Esophagus muscularis mucosa (tissue), 4 donors: ENCODE measurements at regions not wholly inside any gene's neighbourhood (a gene's known extent, or its start where the extent isn't known, plus 50 kb on each side); places are given as distances from the start of the nearest gene placed in this dataset.

Source experiments
- DNase-seq: peaks from one replicate; pipeline ENCODE4 v3.0.0-alpha.2; 2017; ENCODE audit errors: extremely low spot score
- H3K27ac ChIP-seq, 4 donors: fragments of 200-600 bp; sonication (generic); replicated peaks in 1 of 4; 1 replicate in 3 of 4; 2 replicates in 1 of 4; pipeline ENCODE4 v1.5.1; 2016 to 2019; ENCODE audit warnings: mild to moderate bottlenecking in 1 of 4
- H3K27me3 ChIP-seq, 4 donors: fragments of 200-600 bp; sonication (generic); one replicate each; pipeline versions ENCODE4 v1.5.1 to v1.6.0; 2016 to 2019
- H3K36me3 ChIP-seq, 4 donors: fragments of 200-600 bp; sonication (generic); one replicate each; pipeline ENCODE4 v1.5.1; 2016 to 2019
- H3K4me1 ChIP-seq, 4 donors: fragments of 200-600 bp; sonication (generic); one replicate each; pipeline ENCODE4 v1.5.1; 2016 to 2019
- H3K4me3 ChIP-seq, 4 donors: fragments of 200-600 bp; sonication (generic); 1 replicate in 2 of 4; 2 replicates in 2 of 4; pipeline ENCODE4 v1.5.1; 2016 to 2019; ENCODE audit warnings: mild to moderate bottlenecking in 4 of 4, moderate library complexity in 1 of 4
- H3K9me3 ChIP-seq, 4 donors: fragments of 200-600 bp; sonication (generic); 1 replicate in 3 of 4; 2 replicates in 1 of 4; pipeline ENCODE4 v1.5.1; 2016 to 2019
- EP300 ChIP-seq: sonication (generic); formaldehyde crosslinking; IDR thresholded peaks from one replicate; pipeline ENCODE4 v1.6.1; 2017; ENCODE audit warnings: antibody characterized with exemption
- POLR2A ChIP-seq: fragments of 450-650 bp; IDR thresholded peaks from one replicate; pipeline ENCODE4 v1.6.1; 2017; ENCODE audit warnings: antibody characterized with exemption, moderate library complexity, mild to moderate bottlenecking, low read depth
- POLR2AphosphoS5 ChIP-seq, 2 donors: sonication (generic); formaldehyde crosslinking; IDR thresholded peaks; one replicate each; pipeline ENCODE4 v1.6.1; 2017; ENCODE audit warnings: antibody characterized with exemption in 2 of 2
- WGBS: methylation state at CpG from one replicate; pipeline ENCODE4 v1.1.5; 2018; 5-methylcytosine and 5-hydroxymethylcytosine counted together
- intact Hi-C: fragments of 100-400 bp; cut with DNase I; formaldehyde crosslinking; loops from one replicate; pipeline ENCODE4 v1.15.1; 2023
- TF ChIP-seq, protein P1 (sequence below), 3 experiments: fragments of 200-600 bp in 2 of 3; fragments of 450-650 bp in 1 of 3; sonication (generic) in 2 of 3; IDR thresholded peaks; one replicate each; pipeline ENCODE4 v1.5.1; 2017 to 2019; ENCODE audit warnings: antibody characterized with exemption in 3 of 3, mild to moderate bottlenecking in 2 of 3, moderate library complexity in 1 of 3

DNA sequence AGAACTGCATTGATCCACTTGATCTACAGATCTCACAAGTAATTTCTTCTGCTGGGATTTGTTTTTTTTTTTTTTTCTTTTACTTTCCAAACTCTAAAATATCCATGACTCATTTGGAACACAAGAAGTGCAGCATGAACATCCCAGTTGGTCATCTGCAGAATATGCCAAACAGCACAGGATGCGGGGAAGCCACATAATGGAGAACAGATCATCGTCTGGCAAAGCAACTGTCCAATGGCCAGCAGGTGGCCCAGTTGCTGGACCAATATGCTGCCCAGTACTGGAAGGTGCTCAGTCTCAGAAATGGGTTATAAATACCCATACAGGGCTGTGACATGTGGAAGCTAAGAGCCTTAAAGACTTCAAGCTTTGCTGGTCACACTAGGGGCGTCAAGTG is 221.3 kb upstream of the TAS2R1 start:
- intact Hi-C loops, result no loop called here
- Histone ChIP-seq H3K4me1 (no peaks in the 10 kb centered on the region), H3K4me3 (no peak overlapping the region), H3K9me3 (no peaks in the 10 kb centered on the region), H3K27ac (no peak overlapping the region), H3K36me3 (no peaks in the 10 kb centered on the region), H3K27me3 (no peaks in the 10 kb centered on the region)
- TF ChIP-seq, protein P1, sequence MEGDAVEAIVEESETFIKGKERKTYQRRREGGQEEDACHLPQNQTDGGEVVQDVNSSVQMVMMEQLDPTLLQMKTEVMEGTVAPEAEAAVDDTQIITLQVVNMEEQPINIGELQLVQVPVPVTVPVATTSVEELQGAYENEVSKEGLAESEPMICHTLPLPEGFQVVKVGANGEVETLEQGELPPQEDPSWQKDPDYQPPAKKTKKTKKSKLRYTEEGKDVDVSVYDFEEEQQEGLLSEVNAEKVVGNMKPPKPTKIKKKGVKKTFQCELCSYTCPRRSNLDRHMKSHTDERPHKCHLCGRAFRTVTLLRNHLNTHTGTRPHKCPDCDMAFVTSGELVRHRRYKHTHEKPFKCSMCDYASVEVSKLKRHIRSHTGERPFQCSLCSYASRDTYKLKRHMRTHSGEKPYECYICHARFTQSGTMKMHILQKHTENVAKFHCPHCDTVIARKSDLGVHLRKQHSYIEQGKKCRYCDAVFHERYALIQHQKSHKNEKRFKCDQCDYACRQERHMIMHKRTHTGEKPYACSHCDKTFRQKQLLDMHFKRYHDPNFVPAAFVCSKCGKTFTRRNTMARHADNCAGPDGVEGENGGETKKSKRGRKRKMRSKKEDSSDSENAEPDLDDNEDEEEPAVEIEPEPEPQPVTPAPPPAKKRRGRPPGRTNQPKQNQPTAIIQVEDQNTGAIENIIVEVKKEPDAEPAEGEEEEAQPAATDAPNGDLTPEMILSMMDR (IDR thresholded peaks at IDR 0.05), result no peak
- no peak for TF ChIP-seq POLR2AphosphoS5 (IDR thresholded peaks at IDR 0.05)
- no peak for TF ChIP-seq POLR2A
- TF ChIP-seq EP300, result no peak
- WGBS, result 46% methylated on average over 3 of the region's 3 CpGs
- peak; percentile 60 for DNase-seq

DNA sequence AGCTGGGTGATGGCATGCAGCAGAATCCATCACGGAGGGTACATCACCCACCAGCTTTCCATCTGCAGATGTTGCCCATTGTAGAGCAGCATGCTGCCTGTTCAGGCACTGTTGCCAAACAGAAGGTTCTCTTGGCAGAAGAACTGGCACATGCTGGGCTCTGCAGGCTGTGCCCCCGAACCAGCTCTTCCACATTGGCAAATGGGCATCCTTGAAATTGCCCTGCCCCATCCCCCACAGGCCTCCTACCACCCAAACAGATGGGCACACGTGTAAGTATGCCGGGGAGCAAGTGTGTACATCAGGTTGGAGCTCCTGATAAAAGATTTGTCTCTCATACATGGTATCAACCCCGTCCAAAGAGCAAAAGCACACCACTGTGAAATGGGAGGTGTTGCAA is 220.3 kb upstream of the TAS2R1 start:
- WGBS, result 83% methylated on average over 3 of the region's 5 CpGs
- intact Hi-C loops, result no loop called here
- DNase-seq, result peak; percentile 64
- Histone ChIP-seq H3K36me3 (no peaks in the 10 kb centered on the region), H3K9me3 (no peaks in the 10 kb centered on the region), H3K27me3 (no peaks in the 10 kb centered on the region), H3K4me3 (no peak overlapping the region), H3K4me1 (no peaks in the 10 kb centered on the region), H3K27ac (no peak overlapping the region)
- TF ChIP-seq POLR2AphosphoS5 (IDR thresholded peaks at IDR 0.05) (no peak), EP300 (no peak), POLR2A (no peak)
- TF ChIP-seq, protein P1 (IDR thresholded peaks at IDR 0.05), result no peak

DNA sequence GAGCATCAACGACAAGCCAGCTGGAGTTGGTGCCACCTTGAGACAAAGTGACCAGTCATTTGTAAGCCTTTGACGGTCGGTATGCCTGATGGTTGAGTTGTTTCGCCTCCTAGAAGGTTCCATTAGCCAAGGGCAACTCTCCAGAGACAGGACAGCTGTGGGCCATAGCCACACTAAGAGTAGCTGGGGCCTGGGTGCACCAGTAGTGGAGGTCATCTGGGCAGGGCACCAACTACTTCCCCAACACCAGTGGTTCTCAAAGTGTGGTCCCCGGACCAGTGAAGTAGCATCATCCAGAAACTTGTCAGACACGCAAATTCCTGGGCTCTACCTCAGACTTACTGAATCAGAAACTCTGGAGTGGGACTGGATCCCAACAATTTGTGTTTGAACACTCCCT is 217.5 kb upstream of the TAS2R1 start:
- Histone ChIP-seq H3K36me3 (no peaks in the 10 kb centered on the region), H3K27ac (no peak overlapping the region), H3K9me3 (no peaks in the 10 kb centered on the region), H3K4me1 (no peaks in the 10 kb centered on the region), H3K4me3 (no peak overlapping the region), H3K27me3 (no peaks in the 10 kb centered on the region)
- peak; percentile 91 for DNase-seq
- TF ChIP-seq POLR2AphosphoS5 (IDR thresholded peaks at IDR 0.05), result no peak
- TF ChIP-seq, protein P1 (IDR thresholded peaks at IDR 0.05), result no peak
- no peak for TF ChIP-seq EP300
- no peak for TF ChIP-seq POLR2A
- WGBS, result 87% methylated on average over 4 of the region's 6 CpGs
- intact Hi-C loops, result no loop called here

- intact Hi-C loops, result no loop called here
- WGBS, result 89% methylated on average over 2 of the region's 2 CpGs
- no peak for DNase-seq
Measured at GRCh38 chr5:9845185-9845584, 215.0 kb upstream of the TAS2R1 start.

More at GRCh38 chr5:9845185-9845584, 215.0 kb upstream of the TAS2R1 start:
- no peak overlapping the region for H3K27ac ChIP-seq
- H3K4me3 ChIP-seq, result no peak overlapping the region
- TF ChIP-seq POLR2AphosphoS5 (IDR thresholded peaks at IDR 0.05), result no peak
- TF ChIP-seq POLR2A, result no peak
- no peak for TF ChIP-seq EP300
- TF ChIP-seq, protein P1 (IDR thresholded peaks at IDR 0.05), result no peak
- peaks cover 0 to 10% (median 5%) of the 10 kb centered on the region in 4 donors for H3K9me3 ChIP-seq
- H3K4me1 ChIP-seq, result no peaks in the 10 kb centered on the region
- no peaks in the 10 kb centered on the region for H3K36me3 ChIP-seq
- no peaks in the 10 kb centered on the region for H3K27me3 ChIP-seq
